WTC11 (cell line): ENCODE measurements at regions not wholly inside any gene's neighbourhood (a gene's known extent, or its start where the extent isn't known, plus 50 kb on each side); places are given as distances from the start of the nearest gene placed in this dataset.

Experiments used
- ATAC-seq: fragments of 200-7000 bp; cut with Tn5 transposase; 2 replicates; pipeline ENCODE4 v1.10.0; 2021; ENCODE audit warnings: mild to moderate bottlenecking, moderate library complexity
- CTCF ChIA-PET: fragments of 300-600 bp; sonication (Branson Sonifier 250); formaldehyde crosslinking; loops from one replicate; lab custom pipeline; 2021; ENCODE audit warnings: antibody characterized with exemption; lab: Charles Lee
- POLR2A ChIA-PET: fragments of 350-600 bp; sonication (Branson Sonifier 250); formaldehyde crosslinking; loops from one replicate; lab custom pipeline; 2021; ENCODE audit warnings: antibody characterized with exemption; lab: Charles Lee
- DNase-seq: peaks from one replicate; pipeline ENCODE4 v3.0.0; 2021; ENCODE audit warnings: low spot score
- H3K27ac Mint-ChIP-seq: 2 replicates; pipeline ENCODE4 v1.8.0; 2021; ENCODE audit warnings: mixed read lengths
- H3K27me3 Mint-ChIP-seq: 2 replicates; pipeline ENCODE4 v1.8.0; 2021; ENCODE audit warnings: low read depth, mild to moderate bottlenecking, moderate library complexity, mixed read lengths
- H3K36me3 Mint-ChIP-seq: 2 replicates; pipeline ENCODE4 v1.8.0; 2021; ENCODE audit warnings: mixed read lengths
- H3K4me1 Mint-ChIP-seq: 2 replicates; pipeline ENCODE4 v1.8.0; 2022; ENCODE audit warnings: mixed read lengths
- H3K4me3 Mint-ChIP-seq: 2 replicates; pipeline ENCODE4 v1.8.0; 2021; ENCODE audit warnings: mild to moderate bottlenecking, moderate library complexity, mixed read lengths
- H3K9me3 Mint-ChIP-seq: 2 replicates; pipeline ENCODE4 v1.8.0; 2021; ENCODE audit warnings: mixed read lengths
- AR ChIP-seq: fragments of 250-450 bp; sonication (Bioruptor Pico); IDR thresholded peaks from 2 replicates; pipeline ENCODE4 v1.9.0; 2021; ENCODE audit warnings: mild to moderate bottlenecking
- ATF3 ChIP-seq: sonication (generic); formaldehyde crosslinking; conservative IDR thresholded peaks from 2 replicates; pipeline ENCODE4 v1.8.1; 2022; ENCODE audit warnings: mild to moderate bottlenecking, missing genetic modification reagents
- E2F4 ChIP-seq: sonication (generic); formaldehyde crosslinking; IDR thresholded peaks from 2 replicates; pipeline ENCODE4 v1.8.1; 2022; ENCODE audit warnings: low read depth, mild to moderate bottlenecking, moderate library complexity, missing genetic modification reagents, borderline replicate concordance
- E2F5 ChIP-seq: sonication (generic); formaldehyde crosslinking; IDR thresholded peaks from 2 replicates; pipeline ENCODE4 v1.8.1; 2022; ENCODE audit warnings: mild to moderate bottlenecking, moderate library complexity, missing genetic modification reagents
- ETV6 ChIP-seq: sonication (generic); formaldehyde crosslinking; IDR thresholded peaks from 2 replicates; pipeline ENCODE4 v1.8.1; 2022; ENCODE audit warnings: mild to moderate bottlenecking, missing genetic modification reagents
- FOXJ3 ChIP-seq: sonication (generic); formaldehyde crosslinking; IDR thresholded peaks from 2 replicates; pipeline ENCODE4 v1.9.0; 2021; ENCODE audit warnings: missing genetic modification reagents, mild to moderate bottlenecking, borderline replicate concordance
- FOXK1 ChIP-seq: sonication (generic); formaldehyde crosslinking; IDR thresholded peaks from 2 replicates; pipeline ENCODE4 v1.8.0; 2022; ENCODE audit warnings: mild to moderate bottlenecking, moderate library complexity, missing genetic modification reagents
- FOXP1 ChIP-seq: sonication (generic); formaldehyde crosslinking; IDR thresholded peaks from 2 replicates; pipeline ENCODE4 v1.8.0; 2022; ENCODE audit warnings: missing genetic modification reagents, mild to moderate bottlenecking, moderate library complexity, borderline replicate concordance
- MLX ChIP-seq: sonication (generic); formaldehyde crosslinking; IDR thresholded peaks from 2 replicates; pipeline ENCODE4 v1.8.1; 2023; ENCODE audit warnings: mild to moderate bottlenecking, missing genetic modification reagents, moderate library complexity
- MYBL2 ChIP-seq: sonication (generic); formaldehyde crosslinking; IDR thresholded peaks from 2 replicates; pipeline ENCODE4 v1.8.1; 2023; ENCODE audit warnings: mild to moderate bottlenecking, moderate library complexity, missing genetic modification reagents
- NFYB ChIP-seq: sonication (generic); formaldehyde crosslinking; conservative IDR thresholded peaks from 2 replicates; pipeline ENCODE4 v1.8.0; 2022; ENCODE audit warnings: low read depth, missing genetic modification reagents
- NR1H2 ChIP-seq: sonication (generic); formaldehyde crosslinking; IDR thresholded peaks from 2 replicates; pipeline ENCODE4 v1.9.0; 2021; ENCODE audit warnings: mild to moderate bottlenecking, moderate library complexity, missing genetic modification reagents
- PRRX2 ChIP-seq: fragments of 250-450 bp; sonication (Bioruptor Pico); IDR thresholded peaks from 2 replicates; pipeline ENCODE4 v1.8.0; 2021; ENCODE audit warnings: mild to moderate bottlenecking
- SMAD4 ChIP-seq: sonication (generic); formaldehyde crosslinking; IDR thresholded peaks from 2 replicates; pipeline ENCODE4 v1.8.0; 2022; ENCODE audit warnings: mild to moderate bottlenecking, missing genetic modification reagents
- SP1 ChIP-seq: sonication (generic); formaldehyde crosslinking; conservative IDR thresholded peaks from 2 replicates; pipeline ENCODE4 v1.8.1; 2022; ENCODE audit warnings: missing genetic modification reagents
- STAT6 ChIP-seq: sonication (generic); formaldehyde crosslinking; conservative IDR thresholded peaks from 2 replicates; pipeline ENCODE4 v1.8.1; 2023; ENCODE audit warnings: mild to moderate bottlenecking, low read depth, missing genetic modification reagents, moderate library complexity
- TCF7 ChIP-seq: sonication (generic); formaldehyde crosslinking; IDR thresholded peaks from 2 replicates; pipeline ENCODE4 v1.8.0; 2022; ENCODE audit warnings: mild to moderate bottlenecking, low read depth, missing genetic modification reagents, moderate library complexity
- ZNF263 ChIP-seq: sonication (generic); formaldehyde crosslinking; IDR thresholded peaks from 2 replicates; pipeline ENCODE4 v1.8.1; 2022; ENCODE audit warnings: low read depth, mild to moderate bottlenecking, moderate library complexity, missing genetic modification reagents
- ZNF317 ChIP-seq: sonication (generic); formaldehyde crosslinking; IDR thresholded peaks from 2 replicates; pipeline ENCODE4 v1.8.1; 2023; ENCODE audit warnings: low read depth, mild to moderate bottlenecking, moderate library complexity, missing genetic modification reagents, borderline replicate concordance
- ZSCAN18 ChIP-seq: fragments of 250-450 bp; sonication (Bioruptor Pico); IDR thresholded peaks from 2 replicates; pipeline ENCODE4 v2.1.2; 2022; ENCODE audit warnings: mild to moderate bottlenecking, moderate library complexity

GRCh38 chr10:125218967-125219366 lies 58.6 kb upstream of the CTBP2 start:
- Mint-ChIP-seq H3K4me1 (peaks cover 21% of the 10 kb centered on the region), H3K4me3 (no peak overlapping the region), H3K27me3 (peaks cover 5% of the 10 kb centered on the region; the same call in 1 of the 2 replicates), H3K9me3 (peaks cover 5% of the 10 kb centered on the region), H3K27ac (no peak overlapping the region), H3K36me3 (no peaks in the 10 kb centered on the region)
- TF ChIP-seq STAT6 (CRISPR knock-in tag) (no peak), PRRX2 (CRISPR knock-in tag) (no peak), ATF3 (no peak), FOXJ3 (CRISPR knock-in tag) (no peak), MYBL2 (no peak), SP1 (CRISPR knock-in tag) (no peak), ZNF263 (CRISPR knock-in tag) (no peak), SMAD4 (no peak), ZNF317 (no peak)
- ChIA-PET POLR2A (no interaction called here), CTCF (interaction anchor here (1.0 to 1.2 kb wide), 2 partner anchors 171 to 229 kb away, joined by 3 read pairs; no protein-coding TSS in a partner anchor)
- ATAC-seq (no peak), DNase-seq (no peak)

- ChIA-PET POLR2A (no interaction called here), CTCF (interaction anchor here (1.0 to 1.2 kb wide), 3 partner anchors 56 to 230 kb away, joined by 3 read pairs; no protein-coding TSS in a partner anchor)
- peaks cover 18% of the 10 kb centered on the region for H3K4me1 Mint-ChIP-seq
- H3K27me3 Mint-ChIP-seq = peaks cover 5% of the 10 kb centered on the region; the same call in 1 of the 2 replicates
- H3K4me3 Mint-ChIP-seq = no peak overlapping the region
- H3K27ac Mint-ChIP-seq = no peak overlapping the region
- DNase-seq (no peak), ATAC-seq (peak; percentile 58; the same call in 1 of the 2 replicates)
- H3K36me3 Mint-ChIP-seq = no peaks in the 10 kb centered on the region
- peaks cover 7% of the 10 kb centered on the region for H3K9me3 Mint-ChIP-seq
- TF ChIP-seq FOXK1 (CRISPR knock-in tag) = no peak
- TF ChIP-seq ETV6 (CRISPR knock-in tag) = no peak
- no peak for TF ChIP-seq E2F5 (CRISPR knock-in tag)
- TF ChIP-seq SP1 (CRISPR knock-in tag) = no peak
- TF ChIP-seq E2F4 = no peak
- no peak for TF ChIP-seq NR1H2 (CRISPR knock-in tag)
- TF ChIP-seq ZSCAN18 = no peak
- no peak for TF ChIP-seq NFYB (CRISPR knock-in tag)
- no peak for TF ChIP-seq TCF7 (CRISPR knock-in tag)
- TF ChIP-seq SMAD4 = no peak
- no peak for TF ChIP-seq FOXP1 (CRISPR knock-in tag)
- TF ChIP-seq AR (CRISPR knock-in tag) = no peak
- TF ChIP-seq MLX (CRISPR knock-in tag) = no peak
Measured at GRCh38 chr10:125217990-125218675, 57.8 kb upstream of the CTBP2 start.
